ENCODE measurements at regions not wholly inside any gene's neighbourhood (a gene's known extent, or its start where the extent isn't known, plus 50 kb on each side); places are given as distances from the start of the nearest gene placed in this dataset.

GRCh38 chr5:52648726-52649125, 139.0 kb upstream of the ITGA1 start:
- ChIA-PET POLR2A (no interaction called here), CTCF (interaction anchor here (1.1 kb wide), 1 partner anchor 9 kb away, joined by 3 read pairs; no protein-coding TSS in a partner anchor)
- TF ChIP-seq CTCF (IDR thresholded peaks at IDR 0.05; ENCODE audit: control extremely low read depth, extremely low read depth, low read depth, missing control alignments): no peak
- DNase-seq (ENCODE audit: extremely low spot score): no peak

- CTCF ChIA-PET: interaction anchor here (1.0 to 5.4 kb wide), 2 partner anchors 13 to 1692 kb away, joined by 3 to 23 read pairs; no protein-coding TSS in a partner anchor
- no peak for DNase-seq (ENCODE audit: extremely low spot score)
- no peak for TF ChIP-seq CTCF (IDR thresholded peaks at IDR 0.05; ENCODE audit: control extremely low read depth, extremely low read depth, low read depth, missing control alignments)
- POLR2A ChIA-PET: no interaction called here
Measured at GRCh38 chr5:52655163-52655562, 132.6 kb upstream of the ITGA1 start.

GRCh38 chr5:52656569-52657246, 131.0 kb upstream of the ITGA1 start:
- ChIA-PET POLR2A (no interaction called here), CTCF (interaction anchor here (0.6 to 5.4 kb wide), 4 partner anchors 11 to 1693 kb away, joined by 3 to 23 read pairs (median 14); no protein-coding TSS in a partner anchor)
- no peak for TF ChIP-seq CTCF (IDR thresholded peaks at IDR 0.05; ENCODE audit: control extremely low read depth, extremely low read depth, low read depth, missing control alignments)
- DNase-seq (ENCODE audit: extremely low spot score): no peak

- TF ChIP-seq CTCF (IDR thresholded peaks at IDR 0.05; ENCODE audit: control extremely low read depth, extremely low read depth, low read depth, missing control alignments): peak; percentile 44
- peak; percentile 17 for DNase-seq (ENCODE audit: extremely low spot score)
- ChIA-PET CTCF (interaction anchor here (0.6 to 5.4 kb wide), 9 partner anchors 9 to 1701 kb away, joined by 3 to 23 read pairs (median 8); no protein-coding TSS in a partner anchor), POLR2A (no interaction called here)
Measured at GRCh38 chr5:52657247-52657645, 130.5 kb upstream of the ITGA1 start.

- ChIA-PET CTCF (interaction anchor here (0.7 to 5.4 kb wide), 12 partner anchors 9 to 1702 kb away, joined by 3 to 23 read pairs (median 6); no protein-coding TSS in a partner anchor), POLR2A (no interaction called here)
- no peak for DNase-seq (ENCODE audit: extremely low spot score)
- TF ChIP-seq CTCF (IDR thresholded peaks at IDR 0.05; ENCODE audit: control extremely low read depth, extremely low read depth, low read depth, missing control alignments): no peak
Measured at GRCh38 chr5:52658246-52658645, 129.5 kb upstream of the ITGA1 start.

GRCh38 chr5:52660621-52661020, 127.1 kb upstream of the ITGA1 start:
- TF ChIP-seq CTCF (IDR thresholded peaks at IDR 0.05; ENCODE audit: control extremely low read depth, extremely low read depth, low read depth, missing control alignments): no peak
- ChIA-PET CTCF (interaction anchor here (1.3 to 1.5 kb wide), 3 partner anchors 33 to 1703 kb away, joined by 3 to 5 read pairs (median 3); no protein-coding TSS in a partner anchor), POLR2A (no interaction called here)
- no peak for DNase-seq (ENCODE audit: extremely low spot score)

All from GM10248 (cell line).